IMR-90 (cell line): ENCODE measurements at regions not wholly inside any gene's neighbourhood (a gene's known extent, or its start where the extent isn't known, plus 50 kb on each side); places are given as distances from the start of the nearest gene placed in this dataset.

Source experiments
- CEBPB ChIP-seq: IDR thresholded peaks from 2 replicates; pipeline ENCODE4 v1.6.1; 2012; ENCODE audit warnings: low read depth, low read length, improper control_type of control experiment
- MXI1 ChIP-seq: IDR thresholded peaks from 2 replicates; pipeline ENCODE4 v1.6.1; 2012; ENCODE audit warnings: low read depth, mild to moderate bottlenecking, low read length, moderate library complexity, borderline replicate concordance
- POLR2A ChIP-seq: IDR thresholded peaks from 2 replicates; pipeline ENCODE4 v1.6.1; 2012; ENCODE audit warnings: mild to moderate bottlenecking, low read depth, low read length
- USF2 ChIP-seq: fragments of 150-350 bp; IDR thresholded peaks from 2 replicates; pipeline ENCODE4 v1.6.1; 2017; ENCODE audit warnings: mild to moderate bottlenecking, antibody characterized with exemption, low read length, low read depth
- TF ChIP-seq, protein P1 (sequence below): conservative IDR thresholded peaks from 2 replicates; pipeline ENCODE4 v1.5.1; 2012; ENCODE audit warnings: mild to moderate bottlenecking, low read depth, low read length, improper control_type of control experiment

DNA sequence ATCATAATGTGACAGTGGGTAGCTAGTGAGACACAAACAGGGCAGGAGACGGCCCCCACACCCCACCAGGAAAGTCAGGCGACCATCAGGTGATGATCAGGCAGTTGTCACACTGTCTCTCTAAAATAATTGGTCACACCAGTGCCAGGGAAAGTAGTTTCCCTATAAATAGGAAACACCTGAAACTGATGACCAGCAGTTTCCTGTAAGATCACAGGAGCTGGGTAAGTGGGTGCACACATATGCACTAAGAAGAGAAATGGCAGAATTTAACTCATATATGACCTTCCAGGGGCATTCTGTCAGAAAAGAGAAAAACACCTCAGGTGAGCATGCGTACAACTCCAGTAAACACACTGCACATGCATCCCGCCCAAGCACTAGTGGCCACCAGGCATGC, 620.5 kb upstream of the GHITM start:
- TF ChIP-seq, protein P1, sequence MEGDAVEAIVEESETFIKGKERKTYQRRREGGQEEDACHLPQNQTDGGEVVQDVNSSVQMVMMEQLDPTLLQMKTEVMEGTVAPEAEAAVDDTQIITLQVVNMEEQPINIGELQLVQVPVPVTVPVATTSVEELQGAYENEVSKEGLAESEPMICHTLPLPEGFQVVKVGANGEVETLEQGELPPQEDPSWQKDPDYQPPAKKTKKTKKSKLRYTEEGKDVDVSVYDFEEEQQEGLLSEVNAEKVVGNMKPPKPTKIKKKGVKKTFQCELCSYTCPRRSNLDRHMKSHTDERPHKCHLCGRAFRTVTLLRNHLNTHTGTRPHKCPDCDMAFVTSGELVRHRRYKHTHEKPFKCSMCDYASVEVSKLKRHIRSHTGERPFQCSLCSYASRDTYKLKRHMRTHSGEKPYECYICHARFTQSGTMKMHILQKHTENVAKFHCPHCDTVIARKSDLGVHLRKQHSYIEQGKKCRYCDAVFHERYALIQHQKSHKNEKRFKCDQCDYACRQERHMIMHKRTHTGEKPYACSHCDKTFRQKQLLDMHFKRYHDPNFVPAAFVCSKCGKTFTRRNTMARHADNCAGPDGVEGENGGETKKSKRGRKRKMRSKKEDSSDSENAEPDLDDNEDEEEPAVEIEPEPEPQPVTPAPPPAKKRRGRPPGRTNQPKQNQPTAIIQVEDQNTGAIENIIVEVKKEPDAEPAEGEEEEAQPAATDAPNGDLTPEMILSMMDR: no peak
- no peak for TF ChIP-seq CEBPB
- TF ChIP-seq POLR2A: no peak
- TF ChIP-seq MXI1: no peak
- no peak for TF ChIP-seq USF2
